Heart right ventricle (tissue), 16 donors: ENCODE measurements at regions not wholly inside any gene's neighbourhood (a gene's known extent, or its start where the extent isn't known, plus 50 kb on each side); places are given as distances from the start of the nearest gene placed in this dataset.

Source experiments
- ATAC-seq, 8 donors: fragments of 200-7000 bp; cut with Tn5 transposase; one replicate each; pipeline ENCODE4 v1.9.1; 2020; ENCODE audit warnings: mild to moderate bottlenecking in 8 of 8, moderate library complexity in 8 of 8, moderate number of reproducible peaks in 1 of 8
- DNase-seq, 2 donors: peaks; one replicate each; pipeline ENCODE4 v3.0.0-alpha.2; 2020
- H3K27ac ChIP-seq, 10 donors: fragments of 200-600 bp; sonication (generic) in 2 of 10; one replicate each; pipeline versions ENCODE4 v1.5.0 to v1.8.0; 2020 to 2022; ENCODE audit warnings: mild to moderate bottlenecking in 3 of 10
- H3K27me3 ChIP-seq, 7 donors: fragments of 200-600 bp; one replicate each; pipeline ENCODE4 v1.8.0; 2021 to 2022; ENCODE audit warnings: mild to moderate bottlenecking in 2 of 7
- H3K36me3 ChIP-seq, 9 donors: fragments of 200-600 bp; sonication (generic) in 1 of 9; one replicate each; pipeline versions ENCODE4 v1.5.0 to v1.8.0; 2020 to 2022; ENCODE audit warnings: mild to moderate bottlenecking in 2 of 9
- H3K4me1 ChIP-seq, 9 donors: fragments of 200-600 bp; sonication (generic) in 1 of 9; one replicate each; pipeline versions ENCODE4 v1.5.0 to v1.8.0; 2020 to 2022; ENCODE audit warnings: mild to moderate bottlenecking in 4 of 9
- H3K4me3 ChIP-seq, 10 donors: fragments of 200-600 bp; sonication (generic) in 2 of 10; one replicate each; pipeline versions ENCODE4 v1.5.0 to v1.8.0; 2020 to 2022; ENCODE audit warnings: mild to moderate bottlenecking in 7 of 10, moderate library complexity in 2 of 10
- H3K9me3 ChIP-seq, 11 donors: fragments of 200-600 bp in 10 of 11; sonication (generic) in 2 of 11; one replicate each; pipeline versions ENCODE4 v1.5.0 to v1.8.0; 2013 to 2022; ENCODE audit warnings: mild to moderate bottlenecking in 2 of 11, control low read depth in 1 of 11, moderate library complexity in 1 of 11
- CTCF ChIP-seq, 9 donors: fragments of 200-600 bp; sonication (generic) in 2 of 9; IDR thresholded peaks; one replicate each; pipeline versions ENCODE4 v1.5.0 to v1.8.0; 2021 to 2022; ENCODE audit warnings: antibody characterized with exemption in 9 of 9, mild to moderate bottlenecking in 5 of 9, moderate library complexity in 1 of 9
- WGBS, 2 donors: extraction: QIAGEN DNeasy Blood & Tissue Kit; methylation state at CpG; one replicate each; pipeline ENCODE4 v1.1.7; 2013; ENCODE audit warnings: inconsistent platforms in 1 of 2; 5-methylcytosine and 5-hydroxymethylcytosine counted together
- intact Hi-C, 10 donors: fragments of 100-400 bp; cut with DNase I; formaldehyde crosslinking; loops; one replicate each; pipeline versions ENCODE4 v1.11.1 to v1.14.2; 2022
- donor health status: Arrhythmogenic right ventricular cardiomyopathy.
- donor health status: ischemic (EF 13 %, LVEDD 7.1; RV severe dilation, severe dysfunction).
- donor health status: healthy with polysubstance abuse.
- donor health status: DM: no; HTN: yes; CAD: no.
- donor health status: DM: no; HTN: no; CAD: no.
- donor health status: ischemic (EF 25% LVEDD 6.9; RV normal size, moderate dysfunction).
- donor health status: ischemic (EF 25% LVEDD 5.7; RV mildly dilated, moderate dysfunction).
- donor health status: healthy.
- donor health status: DM: yes; HTN: yes; CAD: no.
- donor health status: Ischemic cardiomyopathy.
- donor health status: ischemic (EF 35%, LVEDD 5.7; RV mildly dilated, moderate dysfunction).
- donor health status: nonischemic (EF 11% LVEDD 7.7; RV severe dilation, severe dysfunction).
- donor health status: DM: yes; HTN: yes; CAD: no.
- donor health status: PGD.
- donor health status: ischemic (EF 29% LVEDD 5.4; RV normal size, mild dysfunction).
- donor health status: nonischemic (EF 23%, LVEDD 6.1; RV moderate dilation, normal function).

DNA sequence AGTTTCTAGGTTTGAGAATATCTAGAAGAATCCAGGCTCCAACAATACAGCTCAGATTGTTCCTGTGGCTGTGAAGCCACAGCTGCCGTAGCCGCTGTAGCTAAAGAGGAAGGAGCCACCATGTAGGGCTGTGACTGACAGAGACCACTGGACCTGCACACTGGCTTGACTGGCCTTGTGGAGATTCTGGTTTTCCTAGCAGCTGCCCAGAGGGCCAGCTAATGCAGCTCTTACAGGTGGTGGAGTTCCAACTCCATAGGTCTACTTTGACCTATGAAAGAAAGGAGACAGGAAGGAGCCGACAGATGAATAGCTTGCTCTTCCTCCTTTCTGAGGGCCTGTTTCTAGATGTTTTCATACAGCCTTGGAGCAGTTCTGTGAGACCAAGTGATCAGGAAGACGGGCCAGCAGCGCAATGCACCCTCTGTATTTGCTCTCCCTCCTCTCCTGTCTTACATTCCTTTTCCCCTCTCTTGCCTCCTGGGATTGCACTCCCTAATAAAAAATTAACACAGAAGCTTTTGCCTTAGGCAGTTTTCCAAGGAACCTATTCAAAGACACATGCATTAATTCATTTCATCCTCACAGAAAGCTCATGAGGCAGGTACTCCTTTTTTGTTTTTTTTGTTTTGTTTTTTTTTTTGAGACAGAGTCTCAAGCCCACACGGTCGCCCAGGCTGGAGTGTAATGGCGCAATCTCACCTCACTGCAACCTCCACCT, 51.8 kb upstream of the MYB start:
- ATAC-seq (no peak), DNase-seq (no peak)
- no peaks in the 10 kb centered on the region for H3K9me3 ChIP-seq
- no peaks in the 10 kb centered on the region for H3K36me3 ChIP-seq
- H3K27me3 ChIP-seq: peaks cover 0 to 8% (median 0%) of the 10 kb centered on the region in 7 donors
- H3K27ac ChIP-seq: peak overlapping the region in 1 of 10 donors; percentile 61
- no peak for TF ChIP-seq CTCF (IDR thresholded peaks at IDR 0.05)
- H3K4me1 ChIP-seq: peaks cover 0 to 4% (median 0%) of the 10 kb centered on the region in 9 donors
- H3K4me3 ChIP-seq: no peak overlapping the region
- 85 to 96% methylated on average over 8 of the region's 8 CpGs for WGBS, 2 donors
- intact Hi-C loops: no loop called here

DNA sequence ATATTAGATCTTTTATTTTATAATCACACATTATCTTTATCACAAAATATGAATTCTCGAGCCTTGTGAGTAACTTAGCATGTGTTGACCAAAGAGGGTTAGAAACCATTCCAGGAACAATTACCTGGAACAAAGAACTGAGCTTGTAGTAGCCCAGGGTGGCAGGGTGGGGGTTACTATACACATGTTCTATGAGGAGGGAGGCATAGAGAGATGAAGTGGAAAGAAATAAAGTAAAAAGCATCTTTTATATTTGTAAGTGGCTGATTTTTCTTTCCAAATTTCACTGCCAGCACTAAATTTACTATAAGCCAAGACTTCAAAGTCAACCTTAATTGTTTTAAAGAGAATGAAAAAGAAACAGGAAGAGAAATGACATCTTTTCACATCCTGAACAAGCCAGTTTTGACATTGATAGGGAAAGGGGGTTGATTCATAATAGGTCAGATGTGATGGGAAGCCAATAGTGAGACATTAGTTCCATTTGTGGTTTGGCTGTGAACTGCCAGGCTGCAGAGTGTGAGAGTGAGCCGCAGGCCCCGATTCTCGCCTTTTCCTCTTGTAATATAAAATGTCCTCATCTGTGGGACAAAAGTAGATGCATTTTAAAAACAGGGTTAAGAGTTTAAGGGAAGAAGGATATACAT, 52.7 kb upstream of the MYB start:
- no peak for DNase-seq
- no peaks in the 10 kb centered on the region for H3K9me3 ChIP-seq
- no peaks in the 10 kb centered on the region for H3K36me3 ChIP-seq
- intact Hi-C loops: no loop called here
- peak overlapping the region in 1 of 10 donors; percentile 61 for H3K27ac ChIP-seq
- H3K4me3 ChIP-seq: no peak overlapping the region
- 82 to 89% methylated on average over 4 of the region's 4 CpGs for WGBS, 2 donors
- H3K4me1 ChIP-seq: peaks cover 0 to 4% (median 0%) of the 10 kb centered on the region in 9 donors
- TF ChIP-seq CTCF (IDR thresholded peaks at IDR 0.05): no peak
- ATAC-seq: peak in 1 of 8 donors; percentile 29
- H3K27me3 ChIP-seq: peaks cover 0 to 6% (median 0%) of the 10 kb centered on the region in 7 donors

DNA sequence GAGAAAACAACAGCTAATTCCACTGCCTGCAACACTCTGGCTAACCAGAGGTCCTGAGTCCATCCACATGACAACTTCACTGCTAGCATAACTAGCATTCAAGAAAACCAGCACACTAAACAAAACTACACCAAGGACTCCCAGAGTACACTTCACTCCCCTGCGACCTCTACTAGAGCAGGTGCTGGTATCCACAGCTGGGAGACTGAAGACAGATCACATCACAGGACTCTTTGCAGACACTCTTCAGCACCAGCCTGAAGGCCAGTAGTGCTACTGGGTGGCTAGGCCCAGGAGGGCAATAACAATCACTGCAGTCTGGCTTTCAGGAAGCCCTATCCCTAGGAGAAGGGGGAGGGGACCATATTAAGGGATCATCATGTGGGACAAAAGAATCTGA, 54.4 kb upstream of the MYB start:
- Histone ChIP-seq H3K36me3 (no peaks in the 10 kb centered on the region), H3K4me1 (peaks cover 0 to 4% (median 0%) of the 10 kb centered on the region in 9 donors), H3K27me3 (peaks cover 0 to 11% (median 0%) of the 10 kb centered on the region in 7 donors), H3K4me3 (no peak overlapping the region), H3K27ac (no peak overlapping the region), H3K9me3 (no peaks in the 10 kb centered on the region)
- ATAC-seq: no peak
- intact Hi-C loops: no loop called here
- no peak for TF ChIP-seq CTCF (IDR thresholded peaks at IDR 0.05)
- DNase-seq: no peak
- 88% methylated on average over 1 of the region's 1 CpG for WGBS, 2 donors

- WGBS, 2 donors: 93 to 95% methylated on average over 2 of the region's 2 CpGs
- TF ChIP-seq CTCF (IDR thresholded peaks at IDR 0.05): no peak
- Histone ChIP-seq H3K27me3 (peaks cover 0 to 11% (median 0%) of the 10 kb centered on the region in 7 donors), H3K9me3 (no peaks in the 10 kb centered on the region), H3K4me1 (peaks cover 0 to 4% (median 0%) of the 10 kb centered on the region in 9 donors), H3K27ac (no peak overlapping the region), H3K36me3 (no peaks in the 10 kb centered on the region), H3K4me3 (no peak overlapping the region)
- intact Hi-C loops: no loop called here
- no peak for ATAC-seq
- no peak for DNase-seq
Observed at GRCh38 chr6:135126034-135126433, 55.1 kb upstream of the MYB start.
